Colonic mucosa (tissue), 4 donors: ENCODE measurements at regions not wholly inside any gene's neighbourhood (a gene's known extent, or its start where the extent isn't known, plus 50 kb on each side); places are given as distances from the start of the nearest gene placed in this dataset.

Experiments
- DNase-seq: peaks from one replicate; pipeline ENCODE4 v3.0.0-alpha.2; 2020
- H3K27ac ChIP-seq: fragments of 200-600 bp; one replicate; pipeline ENCODE4 v1.8.0; 2021
- H3K27me3 ChIP-seq: fragments of 200-600 bp; one replicate; pipeline ENCODE4 v1.8.0; 2021
- H3K36me3 ChIP-seq: fragments of 200-600 bp; one replicate; pipeline ENCODE4 v1.8.0; 2021
- H3K4me1 ChIP-seq: fragments of 200-600 bp; one replicate; pipeline ENCODE4 v1.8.0; 2021; ENCODE audit warnings: mild to moderate bottlenecking
- H3K4me3 ChIP-seq: fragments of 200-600 bp; one replicate; pipeline ENCODE4 v1.8.0; 2021
- H3K9ac ChIP-seq, 2 donors: one replicate each; pipeline ENCODE4 v1.7.0; 2013; ENCODE audit warnings: control low read depth in 2 of 2, low read depth in 2 of 2, low read length in 2 of 2
- H3K9me3 ChIP-seq: fragments of 200-600 bp; one replicate; pipeline ENCODE4 v1.8.0; 2021
- intact Hi-C: fragments of 100-400 bp; cut with DNase I; formaldehyde crosslinking; loops from one replicate; pipeline ENCODE4 v1.14.1; 2022
- TF ChIP-seq, protein P1 (sequence below): fragments of 200-600 bp; IDR thresholded peaks from one replicate; pipeline ENCODE4 v1.8.0; 2022; ENCODE audit warnings: antibody characterized with exemption, mild to moderate bottlenecking
- donor health status: healthy.
- donor health status: DM: no; HTN: no; CAD: no.
- donor health status: DM: no; HTN: no; CAD: no.

DNA sequence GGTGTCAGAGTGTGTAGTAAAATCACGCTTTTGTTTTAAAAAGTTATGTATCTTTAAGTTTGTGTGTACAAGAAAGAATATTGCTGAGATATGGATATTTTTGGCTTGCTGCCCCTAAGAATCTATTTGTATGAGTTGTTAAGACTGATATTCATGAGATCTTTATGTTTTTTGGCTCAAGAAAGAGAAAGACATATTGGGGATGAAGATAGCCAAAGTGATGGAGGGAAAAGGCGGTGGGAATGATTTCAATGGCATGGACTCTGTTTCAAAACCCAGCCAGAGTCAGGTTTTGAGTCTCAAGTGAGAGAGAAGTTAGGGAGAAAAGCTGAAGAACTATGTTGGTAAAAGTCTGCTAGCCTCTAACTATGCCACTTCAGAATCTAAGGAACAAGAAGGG lies 351.7 kb downstream of the PBX1 start:
- no peak for DNase-seq
- no peaks in the 10 kb centered on the region for H3K4me1 ChIP-seq
- H3K27ac ChIP-seq: no peak overlapping the region
- H3K9me3 ChIP-seq: no peaks in the 10 kb centered on the region
- intact Hi-C loops: no loop called here
- no peaks in the 10 kb centered on the region for H3K27me3 ChIP-seq
- no peaks in the 10 kb centered on the region for H3K36me3 ChIP-seq
- TF ChIP-seq, protein P1, sequence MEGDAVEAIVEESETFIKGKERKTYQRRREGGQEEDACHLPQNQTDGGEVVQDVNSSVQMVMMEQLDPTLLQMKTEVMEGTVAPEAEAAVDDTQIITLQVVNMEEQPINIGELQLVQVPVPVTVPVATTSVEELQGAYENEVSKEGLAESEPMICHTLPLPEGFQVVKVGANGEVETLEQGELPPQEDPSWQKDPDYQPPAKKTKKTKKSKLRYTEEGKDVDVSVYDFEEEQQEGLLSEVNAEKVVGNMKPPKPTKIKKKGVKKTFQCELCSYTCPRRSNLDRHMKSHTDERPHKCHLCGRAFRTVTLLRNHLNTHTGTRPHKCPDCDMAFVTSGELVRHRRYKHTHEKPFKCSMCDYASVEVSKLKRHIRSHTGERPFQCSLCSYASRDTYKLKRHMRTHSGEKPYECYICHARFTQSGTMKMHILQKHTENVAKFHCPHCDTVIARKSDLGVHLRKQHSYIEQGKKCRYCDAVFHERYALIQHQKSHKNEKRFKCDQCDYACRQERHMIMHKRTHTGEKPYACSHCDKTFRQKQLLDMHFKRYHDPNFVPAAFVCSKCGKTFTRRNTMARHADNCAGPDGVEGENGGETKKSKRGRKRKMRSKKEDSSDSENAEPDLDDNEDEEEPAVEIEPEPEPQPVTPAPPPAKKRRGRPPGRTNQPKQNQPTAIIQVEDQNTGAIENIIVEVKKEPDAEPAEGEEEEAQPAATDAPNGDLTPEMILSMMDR: no peak
- H3K4me3 ChIP-seq: no peak overlapping the region
- H3K9ac ChIP-seq: no peak overlapping the region

DNA sequence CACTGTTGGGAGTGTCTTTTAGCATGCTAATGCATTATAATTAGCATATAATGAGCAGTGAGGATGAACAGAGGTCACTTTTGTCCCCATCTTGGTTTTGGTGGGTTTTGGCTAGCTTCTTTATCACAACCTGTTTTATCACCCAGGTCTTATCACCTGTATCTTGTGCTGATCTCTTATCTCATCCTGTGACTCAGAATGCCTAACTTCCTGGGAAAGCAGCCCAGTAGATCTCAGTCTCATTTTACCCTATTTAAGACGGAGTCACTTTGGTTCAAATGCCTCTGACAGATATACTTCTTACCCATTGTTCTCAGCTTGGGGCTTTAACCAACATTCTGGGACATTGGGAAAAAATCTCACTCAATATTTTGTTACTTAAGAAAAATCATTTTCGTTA lies 348.7 kb downstream of the PBX1 start:
- Histone ChIP-seq H3K4me3 (no peak overlapping the region), H3K4me1 (no peaks in the 10 kb centered on the region)
- no peak for DNase-seq

DNA sequence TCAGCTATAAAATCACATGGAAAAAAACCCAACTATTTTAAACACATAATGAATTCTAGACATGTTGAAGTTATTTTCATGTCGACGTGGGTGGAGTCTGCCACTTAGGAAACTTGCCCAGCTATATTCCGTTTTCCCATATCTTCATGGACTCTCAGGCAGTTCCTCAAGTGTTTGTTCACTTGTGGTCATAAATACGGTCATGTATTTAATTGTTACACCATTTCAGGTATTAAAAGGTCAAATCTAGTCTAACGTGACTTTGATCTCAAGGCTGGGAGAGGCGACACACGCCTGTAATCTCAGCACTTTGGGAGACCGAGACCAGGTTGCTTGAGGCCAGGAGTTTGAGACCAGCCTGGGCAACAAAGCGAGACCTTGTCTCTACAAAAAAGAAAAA lies 346.9 kb downstream of the PBX1 start:
- DNase-seq: no peak
- intact Hi-C loops: no loop called here
- no peak overlapping the region for H3K9ac ChIP-seq
- H3K4me1 ChIP-seq: no peaks in the 10 kb centered on the region
- H3K4me3 ChIP-seq: no peak overlapping the region
- no peaks in the 10 kb centered on the region for H3K36me3 ChIP-seq
- H3K27me3 ChIP-seq: no peaks in the 10 kb centered on the region
- TF ChIP-seq, protein P1: no peak
- H3K9me3 ChIP-seq: no peaks in the 10 kb centered on the region
- no peak overlapping the region for H3K27ac ChIP-seq

More for the DNA sequence above, 348.7 kb downstream of the PBX1 start:
- H3K36me3 ChIP-seq: no peaks in the 10 kb centered on the region
- TF ChIP-seq, protein P1: no peak
- intact Hi-C loops: no loop called here
- H3K27ac ChIP-seq: no peak overlapping the region
- H3K9ac ChIP-seq: no peak overlapping the region
- H3K9me3 ChIP-seq: no peaks in the 10 kb centered on the region
- H3K27me3 ChIP-seq: no peaks in the 10 kb centered on the region

DNA sequence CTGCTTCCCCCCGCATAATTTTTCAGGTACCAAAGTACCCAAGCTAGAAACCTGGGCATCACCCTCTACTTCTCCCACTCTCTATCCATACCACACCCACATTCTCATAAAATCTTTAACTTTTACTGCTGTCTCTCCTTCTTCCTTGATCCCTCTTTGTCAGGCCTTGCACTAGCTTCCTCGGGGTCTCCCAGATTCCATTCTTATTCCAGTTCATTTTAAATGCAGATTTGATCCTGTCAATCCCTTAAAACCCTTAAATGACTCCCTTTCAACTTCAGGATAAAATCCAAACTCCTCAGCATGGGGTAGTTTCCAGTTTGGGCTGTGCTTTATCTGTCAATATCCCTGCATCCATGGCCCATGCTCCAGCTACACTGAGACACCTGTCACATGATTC lies 343.5 kb downstream of the PBX1 start:
- DNase-seq: no peak
- intact Hi-C loops: no loop called here
- TF ChIP-seq, protein P1: no peak
- H3K27me3 ChIP-seq: no peaks in the 10 kb centered on the region
- no peaks in the 10 kb centered on the region for H3K4me1 ChIP-seq
- H3K4me3 ChIP-seq: no peak overlapping the region
- no peaks in the 10 kb centered on the region for H3K36me3 ChIP-seq
- H3K27ac ChIP-seq: no peak overlapping the region
- H3K9me3 ChIP-seq: no peaks in the 10 kb centered on the region
- no peak overlapping the region for H3K9ac ChIP-seq
